ENCODE measurements at regions not wholly inside any gene's neighbourhood (a gene's known extent, or its start where the extent isn't known, plus 50 kb on each side); places are given as distances from the start of the nearest gene placed in this dataset.

DNA sequence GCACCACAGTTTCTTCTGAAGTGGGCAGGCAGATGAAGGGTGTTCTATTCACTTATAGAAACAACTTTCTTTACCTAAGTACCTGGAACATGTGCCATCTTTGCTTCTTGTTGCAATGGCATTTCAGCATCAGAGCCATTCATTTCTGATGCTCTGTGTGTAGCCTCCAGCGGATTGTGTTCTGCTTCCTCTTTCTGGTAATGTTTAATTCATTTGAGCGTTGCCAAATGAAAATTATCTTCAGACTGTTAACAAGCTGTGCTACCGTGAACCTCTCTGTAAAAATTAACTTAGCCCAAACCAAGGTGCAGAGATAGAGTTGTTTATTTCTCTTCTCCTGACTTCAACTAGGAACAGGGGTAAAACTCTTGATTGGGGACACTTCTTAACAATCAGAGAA is 302.0 kb downstream of the EDEM1 start (continued):
- TF ChIP-seq, protein P1, sequence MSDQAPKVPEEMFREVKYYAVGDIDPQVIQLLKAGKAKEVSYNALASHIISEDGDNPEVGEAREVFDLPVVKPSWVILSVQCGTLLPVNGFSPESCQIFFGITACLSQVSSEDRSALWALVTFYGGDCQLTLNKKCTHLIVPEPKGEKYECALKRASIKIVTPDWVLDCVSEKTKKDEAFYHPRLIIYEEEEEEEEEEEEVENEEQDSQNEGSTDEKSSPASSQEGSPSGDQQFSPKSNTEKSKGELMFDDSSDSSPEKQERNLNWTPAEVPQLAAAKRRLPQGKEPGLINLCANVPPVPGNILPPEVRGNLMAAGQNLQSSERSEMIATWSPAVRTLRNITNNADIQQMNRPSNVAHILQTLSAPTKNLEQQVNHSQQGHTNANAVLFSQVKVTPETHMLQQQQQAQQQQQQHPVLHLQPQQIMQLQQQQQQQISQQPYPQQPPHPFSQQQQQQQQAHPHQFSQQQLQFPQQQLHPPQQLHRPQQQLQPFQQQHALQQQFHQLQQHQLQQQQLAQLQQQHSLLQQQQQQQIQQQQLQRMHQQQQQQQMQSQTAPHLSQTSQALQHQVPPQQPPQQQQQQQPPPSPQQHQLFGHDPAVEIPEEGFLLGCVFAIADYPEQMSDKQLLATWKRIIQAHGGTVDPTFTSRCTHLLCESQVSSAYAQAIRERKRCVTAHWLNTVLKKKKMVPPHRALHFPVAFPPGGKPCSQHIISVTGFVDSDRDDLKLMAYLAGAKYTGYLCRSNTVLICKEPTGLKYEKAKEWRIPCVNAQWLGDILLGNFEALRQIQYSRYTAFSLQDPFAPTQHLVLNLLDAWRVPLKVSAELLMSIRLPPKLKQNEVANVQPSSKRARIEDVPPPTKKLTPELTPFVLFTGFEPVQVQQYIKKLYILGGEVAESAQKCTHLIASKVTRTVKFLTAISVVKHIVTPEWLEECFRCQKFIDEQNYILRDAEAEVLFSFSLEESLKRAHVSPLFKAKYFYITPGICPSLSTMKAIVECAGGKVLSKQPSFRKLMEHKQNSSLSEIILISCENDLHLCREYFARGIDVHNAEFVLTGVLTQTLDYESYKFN (CRISPR knock-in tag; conservative IDR thresholded peaks at IDR 0.05): no peak
- no peak for TF ChIP-seq ZNF10 (CRISPR knock-in tag; IDR thresholded peaks at IDR 0.05; ENCODE audit: borderline replicate concordance, low read depth)
- TF ChIP-seq, protein P2, sequence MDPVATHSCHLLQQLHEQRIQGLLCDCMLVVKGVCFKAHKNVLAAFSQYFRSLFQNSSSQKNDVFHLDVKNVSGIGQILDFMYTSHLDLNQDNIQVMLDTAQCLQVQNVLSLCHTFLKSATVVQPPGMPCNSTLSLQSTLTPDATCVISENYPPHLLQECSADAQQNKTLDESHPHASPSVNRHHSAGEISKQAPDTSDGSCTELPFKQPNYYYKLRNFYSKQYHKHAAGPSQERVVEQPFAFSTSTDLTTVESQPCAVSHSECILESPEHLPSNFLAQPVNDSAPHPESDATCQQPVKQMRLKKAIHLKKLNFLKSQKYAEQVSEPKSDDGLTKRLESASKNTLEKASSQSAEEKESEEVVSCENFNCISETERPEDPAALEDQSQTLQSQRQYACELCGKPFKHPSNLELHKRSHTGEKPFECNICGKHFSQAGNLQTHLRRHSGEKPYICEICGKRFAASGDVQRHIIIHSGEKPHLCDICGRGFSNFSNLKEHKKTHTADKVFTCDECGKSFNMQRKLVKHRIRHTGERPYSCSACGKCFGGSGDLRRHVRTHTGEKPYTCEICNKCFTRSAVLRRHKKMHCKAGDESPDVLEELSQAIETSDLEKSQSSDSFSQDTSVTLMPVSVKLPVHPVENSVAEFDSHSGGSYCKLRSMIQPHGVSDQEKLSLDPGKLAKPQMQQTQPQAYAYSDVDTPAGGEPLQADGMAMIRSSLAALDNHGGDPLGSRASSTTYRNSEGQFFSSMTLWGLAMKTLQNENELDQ (CRISPR knock-in tag; IDR thresholded peaks at IDR 0.05; ENCODE audit: borderline replicate concordance): no peak
- TF ChIP-seq, protein P3, sequence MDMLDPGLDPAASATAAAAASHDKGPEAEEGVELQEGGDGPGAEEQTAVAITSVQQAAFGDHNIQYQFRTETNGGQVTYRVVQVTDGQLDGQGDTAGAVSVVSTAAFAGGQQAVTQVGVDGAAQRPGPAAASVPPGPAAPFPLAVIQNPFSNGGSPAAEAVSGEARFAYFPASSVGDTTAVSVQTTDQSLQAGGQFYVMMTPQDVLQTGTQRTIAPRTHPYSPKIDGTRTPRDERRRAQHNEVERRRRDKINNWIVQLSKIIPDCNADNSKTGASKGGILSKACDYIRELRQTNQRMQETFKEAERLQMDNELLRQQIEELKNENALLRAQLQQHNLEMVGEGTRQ (IDR thresholded peaks at IDR 0.05; ENCODE audit: low read depth, low read length): no peak
- TF ChIP-seq, protein P3 (CRISPR knock-in tag; IDR thresholded peaks at IDR 0.05; ENCODE audit: borderline replicate concordance): no peak
